Astrocyte (in vitro differentiated cells and primary cell): ENCODE measurements at regions not wholly inside any gene's neighbourhood (a gene's known extent, or its start where the extent isn't known, plus 50 kb on each side); places are given as distances from the start of the nearest gene placed in this dataset.

Experiments used
- DNase-seq: peaks from one replicate; pipeline ENCODE4 v3.0.0-alpha.2; 2010; ENCODE audit warnings: low read depth
- FAIRE-seq: peaks from 2 replicates; lab custom pipeline; 2011; peaks lifted over from hg19 to GRCh38; lab: Jason Lieb, UNC
- H2AFZ ChIP-seq: 2 replicates; pipeline ENCODE4 v1.6.0; 2012; ENCODE audit warnings: low read depth, low read length, inconsistent platforms
- H3K27ac ChIP-seq: 2 replicates; pipeline ENCODE4 v1.5.1; 2011; ENCODE audit warnings: low read depth, low read length, inconsistent platforms
- H3K27me3 ChIP-seq: 2 replicates; pipeline ENCODE4 v1.6.0; 2011; ENCODE audit warnings: low read length, inconsistent platforms; ENCODE audit not compliant: insufficient read depth
- H3K36me3 ChIP-seq: 2 replicates; pipeline ENCODE4 v1.5.1; 2011; ENCODE audit warnings: low read length, inconsistent platforms; ENCODE audit not compliant: insufficient read depth
- H3K4me1 ChIP-seq: 2 replicates; pipeline ENCODE4 v1.5.1; 2011; ENCODE audit warnings: low read length, inconsistent platforms; ENCODE audit not compliant: insufficient read depth
- H3K4me2 ChIP-seq: 2 replicates; pipeline ENCODE4 v1.6.0; 2012; ENCODE audit warnings: low read length, inconsistent platforms
- H3K4me3 ChIP-seq: 2 replicates; pipeline ENCODE4 v1.5.1; 2011; ENCODE audit warnings: low read depth, mild to moderate bottlenecking, low read length, inconsistent platforms; ENCODE audit not compliant: insufficient read depth
- H3K79me2 ChIP-seq: 2 replicates; pipeline ENCODE4 v1.6.0; 2012; ENCODE audit warnings: mild to moderate bottlenecking, low read length, inconsistent platforms; ENCODE audit not compliant: insufficient read depth
- H3K9ac ChIP-seq: 2 replicates; pipeline ENCODE4 v1.6.0; 2012; ENCODE audit warnings: mild to moderate bottlenecking, low read length, inconsistent platforms
- H3K9me3 ChIP-seq: 2 replicates; pipeline ENCODE4 v1.5.1; 2012; ENCODE audit warnings: low read depth, mild to moderate bottlenecking, low read length, inconsistent platforms; ENCODE audit not compliant: insufficient read depth
- H4K20me1 ChIP-seq: 2 replicates; pipeline ENCODE4 v1.6.0; 2012; ENCODE audit warnings: low read length, inconsistent platforms; ENCODE audit not compliant: insufficient read depth
- H3K27ac Mint-ChIP-seq: one replicate; pipeline ENCODE4 v1.8.0; 2021; ENCODE audit warnings: mild to moderate bottlenecking, mixed read lengths; ENCODE audit not compliant: unreplicated experiment
- H3K27me3 Mint-ChIP-seq: one replicate; pipeline ENCODE4 v1.8.0; 2021; ENCODE audit warnings: low read depth, mixed read lengths; ENCODE audit not compliant: unreplicated experiment
- H3K36me3 Mint-ChIP-seq: one replicate; pipeline ENCODE4 v1.8.0; 2021; ENCODE audit warnings: low read depth, mixed read lengths; ENCODE audit not compliant: unreplicated experiment
- H3K4me1 Mint-ChIP-seq: one replicate; pipeline ENCODE4 v1.8.0; 2021; ENCODE audit warnings: low read depth, mixed read lengths; ENCODE audit not compliant: unreplicated experiment
- H3K4me3 Mint-ChIP-seq: one replicate; pipeline ENCODE4 v1.8.0; 2021; ENCODE audit warnings: mild to moderate bottlenecking, moderate library complexity, mixed read lengths; ENCODE audit not compliant: unreplicated experiment
- H3K9me3 Mint-ChIP-seq: one replicate; pipeline ENCODE4 v1.8.0; 2021; ENCODE audit warnings: mild to moderate bottlenecking, mixed read lengths; ENCODE audit not compliant: unreplicated experiment
- CTCF ChIP-seq: IDR thresholded peaks from 2 replicates; pipeline ENCODE4 v1.5.1; 2011; ENCODE audit warnings: low read depth, mild to moderate bottlenecking, inconsistent platforms, low read length, moderate library complexity; ENCODE audit not compliant: insufficient read depth
- EZH2 ChIP-seq: IDR thresholded peaks from 2 replicates; pipeline ENCODE4 v1.6.1; 2012; ENCODE audit warnings: mild to moderate bottlenecking, low read length, inconsistent platforms; ENCODE audit not compliant: insufficient read depth

DNA sequence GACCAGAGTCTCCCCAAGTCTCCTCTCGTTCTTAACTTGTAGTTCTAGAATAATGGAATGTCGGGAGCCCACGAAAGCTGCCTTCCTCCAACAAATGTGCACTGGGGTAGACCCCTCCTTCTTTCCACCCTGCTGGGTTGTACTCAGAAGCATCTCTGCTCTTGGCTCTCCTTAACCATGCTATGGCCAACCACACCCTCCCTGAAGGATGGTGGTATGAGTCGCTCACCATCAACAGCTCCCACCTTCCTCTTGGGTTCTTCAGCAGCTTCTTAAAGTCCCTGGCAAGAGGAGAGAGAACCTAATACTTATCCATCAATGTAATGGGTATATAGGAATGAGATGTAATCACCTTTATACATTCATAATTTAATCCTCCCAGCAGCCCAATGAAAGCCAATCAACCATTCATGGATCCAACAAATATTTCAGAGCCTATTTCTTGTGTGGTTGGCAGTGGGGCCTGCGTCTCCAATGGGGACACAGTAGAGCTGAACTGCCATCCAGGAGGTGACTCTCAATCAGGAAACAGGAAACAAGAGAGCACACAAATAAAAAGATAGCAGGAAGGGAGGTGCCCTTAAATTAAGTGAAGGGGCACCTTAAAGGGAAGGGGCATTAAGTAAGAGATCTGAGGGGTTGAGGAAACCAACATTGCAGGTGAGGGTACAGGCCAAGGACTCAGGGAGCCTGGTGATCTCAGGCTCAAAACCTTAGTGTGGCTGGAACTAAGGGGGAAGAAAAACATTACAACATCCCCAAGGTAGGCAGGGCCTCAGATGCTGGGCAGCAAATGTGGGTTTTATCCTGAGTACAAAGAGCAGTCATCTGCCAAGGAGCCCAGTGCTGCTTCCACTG, 64.4 kb upstream of the ETS2 start:
- FAIRE-seq (no peak), DNase-seq (no peak)
- H3K9me3 Mint-ChIP-seq, result peaks cover 9% of the 10 kb centered on the region
- no peak overlapping the region for H3K27ac ChIP-seq
- no peaks in the 10 kb centered on the region for H3K27me3 ChIP-seq
- no peaks in the 10 kb centered on the region for H3K36me3 ChIP-seq
- no peaks in the 10 kb centered on the region for H3K27me3 Mint-ChIP-seq
- TF ChIP-seq CTCF, result no peak
- no peak for TF ChIP-seq EZH2
- H3K4me1 Mint-ChIP-seq, result peaks cover 11% of the 10 kb centered on the region
- no peak overlapping the region for H3K4me3 Mint-ChIP-seq
- no peaks in the 10 kb centered on the region for H3K79me2 ChIP-seq
- no peak overlapping the region for H3K4me2 ChIP-seq
- H3K36me3 Mint-ChIP-seq, result no peaks in the 10 kb centered on the region
- no peak overlapping the region for H3K27ac Mint-ChIP-seq
- no peaks in the 10 kb centered on the region for H4K20me1 ChIP-seq
- no peaks in the 10 kb centered on the region for H3K4me1 ChIP-seq
- no peak overlapping the region for H3K4me3 ChIP-seq
- no peak overlapping the region for H3K9ac ChIP-seq
- no peaks in the 10 kb centered on the region for H3K9me3 ChIP-seq
- no peak overlapping the region for H2AFZ ChIP-seq

- no peak overlapping the region for H3K27ac ChIP-seq
- no peaks in the 10 kb centered on the region for H3K9me3 ChIP-seq
- H3K4me1 ChIP-seq, result no peaks in the 10 kb centered on the region
- no peaks in the 10 kb centered on the region for H3K27me3 Mint-ChIP-seq
- TF ChIP-seq EZH2 (no peak), CTCF (no peak)
- no peaks in the 10 kb centered on the region for H3K36me3 Mint-ChIP-seq
- H4K20me1 ChIP-seq, result no peaks in the 10 kb centered on the region
- no peak overlapping the region for H3K4me3 ChIP-seq
- H3K36me3 ChIP-seq, result no peaks in the 10 kb centered on the region
- H3K4me2 ChIP-seq, result no peak overlapping the region
- H3K4me3 Mint-ChIP-seq, result no peak overlapping the region
- H3K9ac ChIP-seq, result no peak overlapping the region
- peaks cover 11% of the 10 kb centered on the region for H3K4me1 Mint-ChIP-seq
- no peak for DNase-seq
- H3K27me3 ChIP-seq, result no peaks in the 10 kb centered on the region
- no peak overlapping the region for H2AFZ ChIP-seq
- peak; percentile 34 for FAIRE-seq
- no peak overlapping the region for H3K27ac Mint-ChIP-seq
- peaks cover 12% of the 10 kb centered on the region for H3K9me3 Mint-ChIP-seq
- no peaks in the 10 kb centered on the region for H3K79me2 ChIP-seq
Measured at GRCh38 chr21:38741950-38742256, 63.8 kb upstream of the ETS2 start.

- Histone ChIP-seq H3K4me1 (no peaks in the 10 kb centered on the region), H2AFZ (no peak overlapping the region), H3K27me3 (no peaks in the 10 kb centered on the region), H3K79me2 (no peaks in the 10 kb centered on the region), H3K9ac (no peak overlapping the region), H3K4me2 (no peak overlapping the region), H3K36me3 (no peaks in the 10 kb centered on the region), H3K4me3 (no peak overlapping the region), H3K9me3 (no peaks in the 10 kb centered on the region), H4K20me1 (no peaks in the 10 kb centered on the region), H3K27ac (no peak overlapping the region)
- H3K27ac Mint-ChIP-seq, result no peak overlapping the region
- H3K36me3 Mint-ChIP-seq, result no peaks in the 10 kb centered on the region
- FAIRE-seq (no peak), DNase-seq (no peak)
- H3K27me3 Mint-ChIP-seq, result no peaks in the 10 kb centered on the region
- no peak overlapping the region for H3K4me3 Mint-ChIP-seq
- H3K9me3 Mint-ChIP-seq, result peaks cover 16% of the 10 kb centered on the region
- no peak for TF ChIP-seq CTCF
- TF ChIP-seq EZH2, result no peak
- H3K4me1 Mint-ChIP-seq, result peaks cover 11% of the 10 kb centered on the region
Measured at GRCh38 chr21:38742580-38743260, 63.0 kb upstream of the ETS2 start.
